Subcutaneous abdominal adipose tissue (tissue), 5 donors: ENCODE measurements at regions not wholly inside any gene's neighbourhood (a gene's known extent, or its start where the extent isn't known, plus 50 kb on each side); places are given as distances from the start of the nearest gene placed in this dataset.

Source experiments
- H3K27ac ChIP-seq: one replicate; pipeline ENCODE4 v1.7.0; 2013; ENCODE audit warnings: low read depth, mild to moderate bottlenecking, inconsistent platforms, low read length, moderate library complexity
- H3K27me3 ChIP-seq, 5 donors: one replicate each; pipeline ENCODE4 v1.7.0; 2013; ENCODE audit warnings: low read length in 5 of 5, inconsistent platforms in 1 of 5; ENCODE audit not compliant: control insufficient read depth in 5 of 5, insufficient read depth in 4 of 5
- H3K36me3 ChIP-seq, 5 donors: one replicate each; pipeline ENCODE4 v1.7.0; 2013; ENCODE audit warnings: low read length in 5 of 5; ENCODE audit not compliant: control insufficient read depth in 5 of 5, insufficient read depth in 5 of 5
- H3K4me1 ChIP-seq, 5 donors: one replicate each; pipeline ENCODE4 v1.7.0; 2013; ENCODE audit warnings: low read length in 5 of 5, mild to moderate bottlenecking in 3 of 5, moderate library complexity in 1 of 5; ENCODE audit not compliant: control insufficient read depth in 5 of 5, insufficient read depth in 5 of 5
- H3K4me3 ChIP-seq, 5 donors: one replicate each; pipeline ENCODE4 v1.7.0; 2013; ENCODE audit warnings: low read length in 5 of 5, low read depth in 1 of 5
- H3K9ac ChIP-seq, 5 donors: one replicate each; pipeline ENCODE4 v1.7.0; 2013; ENCODE audit warnings: low read length in 5 of 5, mild to moderate bottlenecking in 4 of 5, moderate library complexity in 3 of 5
- H3K9me3 ChIP-seq, 5 donors: one replicate each; pipeline ENCODE4 v1.7.0; 2013; ENCODE audit warnings: low read length in 5 of 5; ENCODE audit not compliant: control insufficient read depth in 5 of 5
- donor health status: healthy.
- donor health status: healthy.
- donor health status: healthy.
- donor health status: healthy.
- donor health status: healthy.

DNA sequence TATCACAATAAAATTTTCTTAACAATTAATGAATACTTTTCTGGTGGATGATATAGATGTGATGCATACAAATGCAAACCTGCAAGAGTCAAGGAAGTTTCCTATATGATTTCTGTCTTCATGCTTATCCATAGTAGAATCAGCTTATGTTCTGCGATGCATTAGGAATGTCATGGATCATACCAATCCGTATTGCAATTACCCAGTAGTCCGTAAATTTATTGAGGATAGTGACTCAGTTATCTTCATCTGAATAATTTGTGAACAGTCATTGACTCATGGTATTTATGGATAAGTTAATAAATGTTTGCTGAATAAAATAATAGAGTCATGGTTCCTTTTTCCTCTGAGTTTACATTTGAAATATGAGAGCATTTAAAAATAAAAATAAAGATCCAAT is 483.4 kb downstream of the LRFN5 start:
- Histone ChIP-seq H3K27me3 (no peaks in the 10 kb centered on the region), H3K9me3 (peaks cover 0 to 2% (median 0%) of the 10 kb centered on the region in 5 donors)

DNA sequence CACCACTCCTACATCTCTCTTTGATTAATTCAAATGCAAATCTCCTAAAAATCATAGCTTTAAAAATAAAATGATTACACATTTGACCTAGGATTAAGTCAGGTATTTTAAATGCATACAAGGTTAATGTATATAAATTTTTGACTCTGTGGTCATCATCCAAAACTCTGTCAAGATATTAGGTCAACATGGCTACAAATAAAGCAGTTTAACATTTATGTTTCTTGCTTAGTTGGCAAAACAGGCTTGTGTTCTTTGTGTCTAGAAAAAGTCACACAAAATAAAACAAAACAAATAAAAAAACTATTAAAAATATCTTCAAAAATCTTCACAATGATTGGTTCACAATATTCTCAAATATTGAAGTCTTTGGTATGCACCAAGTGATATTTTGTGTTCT is 473.2 kb downstream of the LRFN5 start:
- Histone ChIP-seq H3K27me3 (no peaks in the 10 kb centered on the region), H3K27ac (no peak overlapping the region), H3K9me3 (no peaks in the 10 kb centered on the region), H3K9ac (no peak overlapping the region), H3K36me3 (no peaks in the 10 kb centered on the region), H3K4me3 (no peak overlapping the region), H3K4me1 (no peaks in the 10 kb centered on the region)

More for the DNA sequence above, 483.4 kb downstream of the LRFN5 start:
- H3K27ac ChIP-seq = no peak overlapping the region
- H3K36me3 ChIP-seq = no peaks in the 10 kb centered on the region
- no peaks in the 10 kb centered on the region for H3K4me1 ChIP-seq
- H3K4me3 ChIP-seq = no peak overlapping the region
- no peak overlapping the region for H3K9ac ChIP-seq

DNA sequence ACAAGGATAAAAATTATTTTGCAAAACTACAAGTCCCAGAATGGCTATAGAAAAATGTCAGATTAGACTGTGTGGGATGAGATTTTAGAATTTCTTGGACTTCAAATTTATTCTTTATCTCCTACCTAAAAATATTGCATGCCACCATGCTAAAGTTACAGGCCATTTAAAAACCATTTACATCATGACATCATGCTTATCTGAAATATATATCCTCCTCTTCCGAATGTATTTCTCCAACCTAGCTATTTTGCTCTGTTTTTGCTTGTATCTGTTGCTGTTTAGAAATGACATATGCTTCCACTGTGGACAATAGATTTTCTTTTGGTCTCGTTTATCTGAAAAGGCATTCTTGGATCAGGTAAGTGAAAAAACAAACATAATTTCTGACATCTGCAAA is 471.7 kb downstream of the LRFN5 start:
- Histone ChIP-seq H3K4me3 (no peak overlapping the region), H3K27me3 (no peaks in the 10 kb centered on the region), H3K4me1 (no peaks in the 10 kb centered on the region), H3K36me3 (no peaks in the 10 kb centered on the region), H3K9me3 (no peaks in the 10 kb centered on the region), H3K27ac (no peak overlapping the region), H3K9ac (no peak overlapping the region)

DNA sequence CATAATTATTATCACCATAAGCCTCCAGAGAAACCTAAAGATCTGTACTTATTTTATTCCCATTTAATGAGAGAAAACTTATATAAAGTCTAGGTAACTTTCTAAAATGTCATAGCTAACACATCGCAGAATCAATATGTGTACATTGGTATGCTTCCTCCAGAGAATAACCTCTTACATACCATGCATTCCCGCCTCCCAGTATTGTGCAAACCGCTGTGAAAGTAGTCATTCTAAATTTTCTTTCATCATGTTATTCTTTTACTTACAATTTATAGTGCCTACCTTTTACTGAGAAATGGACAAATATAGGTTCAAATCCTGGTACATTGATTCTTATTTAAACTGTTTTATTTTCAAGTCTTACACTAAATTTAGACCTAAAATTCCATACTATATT is 463.4 kb downstream of the LRFN5 start:
- Histone ChIP-seq H3K9me3 (no peaks in the 10 kb centered on the region), H3K9ac (no peak overlapping the region), H3K4me1 (no peaks in the 10 kb centered on the region), H3K27me3 (no peaks in the 10 kb centered on the region), H3K4me3 (no peak overlapping the region), H3K36me3 (no peaks in the 10 kb centered on the region), H3K27ac (no peak overlapping the region)

DNA sequence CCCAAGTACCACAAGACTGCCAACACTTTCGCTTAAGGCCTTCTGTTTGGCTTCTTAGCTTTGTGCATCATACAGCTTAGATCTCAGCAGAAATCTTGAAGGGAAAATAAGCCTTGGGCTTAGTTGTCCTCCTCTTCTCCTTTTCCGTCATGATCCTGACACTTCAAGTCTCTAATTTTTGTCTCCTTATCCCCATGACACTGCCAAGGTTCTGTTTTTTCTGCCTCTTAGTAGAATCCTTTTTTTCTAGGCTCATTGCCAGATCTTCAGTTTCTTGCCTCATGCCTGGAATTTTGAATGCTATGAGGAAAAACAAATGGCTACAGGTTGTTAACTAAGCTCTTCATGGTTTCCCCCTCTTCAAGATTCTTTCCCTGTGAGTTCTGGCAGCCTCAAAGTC is 450.4 kb downstream of the LRFN5 start:
- Histone ChIP-seq H3K36me3 (no peaks in the 10 kb centered on the region), H3K27me3 (no peaks in the 10 kb centered on the region), H3K9me3 (peaks cover 0 to 2% (median 0%) of the 10 kb centered on the region in 5 donors), H3K9ac (no peak overlapping the region), H3K4me1 (no peaks in the 10 kb centered on the region), H3K4me3 (no peak overlapping the region), H3K27ac (no peak overlapping the region)

DNA sequence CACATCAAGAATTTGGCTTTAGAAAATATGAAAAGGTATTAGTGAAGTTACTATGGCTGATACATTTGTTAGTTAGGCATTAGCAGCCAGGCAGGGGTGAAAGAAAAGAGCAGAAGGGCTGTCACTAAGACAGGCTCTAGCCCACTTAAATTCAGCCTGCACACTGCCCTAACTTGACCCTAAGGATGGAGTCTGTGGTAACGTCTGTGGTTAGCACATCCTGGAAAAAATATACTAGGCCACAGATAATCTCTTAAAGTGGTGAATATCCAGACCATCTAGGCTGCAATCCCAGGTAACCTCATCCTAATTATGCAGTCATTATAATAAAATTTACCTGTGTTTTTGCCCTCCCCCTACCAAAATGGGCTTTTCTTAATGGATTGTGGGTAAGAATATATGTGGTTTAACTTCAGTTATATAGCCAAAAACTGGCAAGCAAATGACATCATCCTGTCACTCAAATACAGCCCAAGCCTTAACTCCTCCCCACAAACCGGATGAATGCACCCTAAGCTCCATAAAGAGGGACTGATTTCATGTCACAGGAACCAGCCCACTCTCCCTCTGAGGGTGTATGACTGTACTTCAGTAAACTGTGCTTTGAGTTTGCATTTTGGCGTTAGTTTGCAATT is 440.9 kb downstream of the LRFN5 start:
- Histone ChIP-seq H3K27me3 (no peaks in the 10 kb centered on the region), H3K9me3 (peaks cover 0 to 2% (median 0%) of the 10 kb centered on the region in 5 donors), H3K4me3 (no peak overlapping the region), H3K36me3 (no peaks in the 10 kb centered on the region), H3K4me1 (no peaks in the 10 kb centered on the region), H3K9ac (no peak overlapping the region), H3K27ac (no peak overlapping the region)

DNA sequence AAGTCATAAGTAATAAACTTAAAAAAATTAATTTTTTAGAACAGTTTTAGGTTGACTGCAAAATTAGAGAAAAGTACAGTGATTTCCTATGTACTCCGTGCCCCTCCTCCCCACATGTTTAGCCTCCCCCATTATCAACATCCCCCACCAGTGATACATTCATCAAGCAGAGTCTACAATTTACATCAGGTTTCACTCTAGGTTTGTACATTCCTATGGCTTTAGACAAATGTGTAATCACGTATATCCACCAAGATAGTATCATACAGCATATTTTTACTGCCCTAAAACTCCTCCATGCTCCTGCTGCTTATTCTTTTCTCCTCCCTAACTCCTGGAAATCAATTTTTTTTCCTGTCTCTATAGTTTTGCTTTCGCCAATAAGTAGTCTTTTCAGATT is 438.7 kb downstream of the LRFN5 start:
- Histone ChIP-seq H3K36me3 (no peaks in the 10 kb centered on the region), H3K4me1 (no peaks in the 10 kb centered on the region), H3K27me3 (no peaks in the 10 kb centered on the region), H3K9ac (no peak overlapping the region), H3K9me3 (no peaks in the 10 kb centered on the region), H3K4me3 (no peak overlapping the region), H3K27ac (no peak overlapping the region)

DNA sequence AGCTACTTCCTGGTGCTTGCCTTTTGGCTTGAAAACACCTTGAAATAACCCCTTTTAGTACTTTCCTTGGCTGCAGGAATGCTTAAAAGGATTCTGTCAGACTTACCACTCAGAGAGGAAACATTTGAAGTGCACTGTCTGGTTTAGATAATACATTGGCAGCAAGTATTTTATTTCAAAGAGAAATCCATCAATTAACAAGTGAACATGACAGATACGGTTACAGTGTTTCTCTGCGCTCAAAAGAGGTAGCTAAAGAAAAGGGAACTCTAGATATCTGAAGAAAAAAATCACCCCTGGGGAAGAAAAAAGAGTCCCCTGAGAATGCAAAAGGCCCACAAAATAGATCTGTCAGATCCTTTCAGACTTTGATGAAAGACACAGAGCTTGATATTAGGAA is 421.9 kb downstream of the LRFN5 start:
- H3K9me3 ChIP-seq = no peaks in the 10 kb centered on the region
- no peak overlapping the region for H3K27ac ChIP-seq
- no peaks in the 10 kb centered on the region for H3K4me1 ChIP-seq

DNA sequence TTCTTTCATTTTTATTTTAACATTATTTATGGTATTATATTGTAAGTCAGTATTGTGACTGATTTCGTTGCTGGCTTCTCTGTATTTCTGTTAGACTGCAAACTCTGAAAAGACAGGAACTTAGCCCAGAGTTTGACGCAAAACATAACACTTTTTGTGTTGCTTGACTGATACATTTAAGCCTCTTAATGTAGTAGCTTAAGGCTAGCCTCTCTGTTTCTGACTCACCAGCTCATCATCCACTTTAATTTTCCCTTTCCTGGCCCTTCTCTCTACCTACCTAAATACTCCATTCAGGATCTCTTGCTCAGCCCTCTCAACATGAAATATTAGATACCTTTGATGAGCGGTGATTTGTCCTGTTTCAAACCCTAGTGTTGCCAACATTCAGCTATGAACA is 420.6 kb downstream of the LRFN5 start:
- H3K4me1 ChIP-seq = no peaks in the 10 kb centered on the region
- H3K4me3 ChIP-seq = no peak overlapping the region
- no peak overlapping the region for H3K9ac ChIP-seq
- no peaks in the 10 kb centered on the region for H3K36me3 ChIP-seq
- no peaks in the 10 kb centered on the region for H3K9me3 ChIP-seq
- H3K27ac ChIP-seq = no peak overlapping the region
- no peaks in the 10 kb centered on the region for H3K27me3 ChIP-seq

More for the DNA sequence above, 421.9 kb downstream of the LRFN5 start:
- Histone ChIP-seq H3K9ac (no peak overlapping the region), H3K27me3 (no peaks in the 10 kb centered on the region), H3K36me3 (no peaks in the 10 kb centered on the region), H3K4me3 (no peak overlapping the region)

DNA sequence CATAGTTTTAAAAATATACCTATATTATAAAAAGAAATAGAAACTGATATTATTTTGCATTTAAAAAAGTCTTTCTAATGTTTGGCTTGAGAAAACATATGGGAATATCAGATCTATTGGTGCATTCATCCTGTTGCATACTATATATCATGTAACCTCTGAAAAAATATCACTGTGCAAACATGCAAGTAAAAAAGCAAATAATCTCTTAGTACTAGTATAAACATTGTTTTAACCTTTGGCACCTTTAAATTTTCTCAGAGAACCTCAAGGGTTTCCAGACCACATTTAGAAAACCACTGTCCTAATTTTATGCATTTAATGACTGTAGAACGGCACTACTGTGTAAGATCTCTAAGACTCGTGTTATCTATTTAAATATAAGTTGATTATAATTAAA is 416.8 kb downstream of the LRFN5 start:
- Histone ChIP-seq H3K9ac (no peak overlapping the region), H3K4me1 (no peaks in the 10 kb centered on the region), H3K27me3 (no peaks in the 10 kb centered on the region), H3K4me3 (no peak overlapping the region), H3K36me3 (no peaks in the 10 kb centered on the region), H3K9me3 (no peaks in the 10 kb centered on the region), H3K27ac (no peak overlapping the region)

DNA sequence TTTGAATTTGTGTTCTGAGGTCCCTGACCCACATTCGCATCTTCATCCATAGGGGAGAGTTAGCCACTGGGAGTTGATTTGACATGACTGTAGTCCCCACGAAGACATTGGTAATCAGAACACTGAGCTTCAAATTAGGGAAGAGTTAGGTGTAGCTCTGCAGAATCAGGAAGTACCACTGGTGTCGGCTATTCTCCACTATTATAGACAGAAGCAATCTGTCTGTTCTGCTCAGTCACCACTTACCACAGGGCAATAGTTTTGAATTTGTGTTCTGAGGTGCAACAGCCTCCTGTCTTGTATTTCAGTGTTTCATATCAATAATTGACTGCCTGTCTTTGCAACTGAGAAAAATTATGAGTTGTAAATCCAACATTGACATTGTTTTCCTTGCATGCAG is 407.6 kb downstream of the LRFN5 start:
- no peak overlapping the region for H3K9ac ChIP-seq
- no peaks in the 10 kb centered on the region for H3K27me3 ChIP-seq
- no peaks in the 10 kb centered on the region for H3K9me3 ChIP-seq
- H3K36me3 ChIP-seq = no peaks in the 10 kb centered on the region
- H3K4me1 ChIP-seq = no peaks in the 10 kb centered on the region
- H3K27ac ChIP-seq = no peak overlapping the region
- no peak overlapping the region for H3K4me3 ChIP-seq
